OCI-LY7 (cell line): ENCODE measurements at regions not wholly inside any gene's neighbourhood (a gene's known extent, or its start where the extent isn't known, plus 50 kb on each side); places are given as distances from the start of the nearest gene placed in this dataset.

ENCODE experiments used
- BruUV-seq: library from RNA; stranded (reverse); fragments of 400-500 nt; replicated peaks from 2 replicates; lab custom pipeline; 2021; lab: Mats Ljungman, UMichigan
- CTCF ChIA-PET: fragments of 300-600 bp; sonication (Branson Sonifier 250); formaldehyde crosslinking; loops from one replicate; lab custom pipeline; 2022; ENCODE audit warnings: antibody characterized with exemption; ENCODE audit not compliant: unreplicated experiment; lab: Charles Lee
- POLR2A ChIA-PET: fragments of 300-600 bp; sonication (Branson Sonifier 250); formaldehyde crosslinking; loops from one replicate; lab custom pipeline; 2022; ENCODE audit warnings: antibody characterized with exemption; lab: Charles Lee
- DNase-seq: peaks from one replicate; pipeline ENCODE4 v3.0.0-alpha.2; 2015; ENCODE audit warnings: low spot score
- H2AFZ ChIP-seq: fragments of 200-600 bp; sonication (generic), shearing (Covaris generic); 2 replicates; pipeline ENCODE4 v1.6.1; 2014; ENCODE audit warnings: mild to moderate bottlenecking, antibody characterized with exemption, low read length, moderate library complexity
- H3K27ac ChIP-seq: fragments of 200-600 bp; sonication (generic); 2 replicates; pipeline ENCODE4 v1.5.1; 2014; ENCODE audit warnings: mixed run types, low read depth, mild to moderate bottlenecking, moderate library complexity, low read length, inconsistent platforms; ENCODE audit not compliant: poor library complexity, severe bottlenecking
- H3K36me3 ChIP-seq: fragments of 200-600 bp; sonication (generic); 2 replicates; pipeline ENCODE4 v1.6.1; 2014; ENCODE audit warnings: mild to moderate bottlenecking, antibody characterized with exemption, low read length, moderate library complexity, mixed read lengths; ENCODE audit not compliant: insufficient read depth
- H3K4me1 ChIP-seq: fragments of 200-600 bp; sonication (generic); 2 replicates; pipeline ENCODE4 v1.5.1; 2014; ENCODE audit warnings: mild to moderate bottlenecking, low read length; ENCODE audit not compliant: insufficient read depth, poor library complexity, severe bottlenecking
- H3K4me2 ChIP-seq: fragments of 200-600 bp; sonication (generic); 2 replicates; pipeline ENCODE4 v1.6.1; 2014; ENCODE audit warnings: mild to moderate bottlenecking, low read length
- H3K4me3 ChIP-seq: fragments of 200-600 bp; sonication (generic); 2 replicates; pipeline ENCODE4 v1.5.1; 2014; ENCODE audit warnings: mild to moderate bottlenecking, low read depth, low read length; ENCODE audit not compliant: poor library complexity, severe bottlenecking
- H3K79me2 ChIP-seq: fragments of 200-600 bp; sonication (generic); 2 replicates; pipeline ENCODE4 v1.6.1; 2016; ENCODE audit warnings: low read depth, mild to moderate bottlenecking, low read length, moderate library complexity, mixed read lengths; ENCODE audit not compliant: insufficient read depth
- H3K9me2 ChIP-seq: fragments of 200-600 bp; sonication (generic); 2 replicates; pipeline ENCODE4 v1.6.1; 2016; ENCODE audit warnings: mild to moderate bottlenecking, low read length, mixed read lengths; ENCODE audit not compliant: insufficient read depth
- H3K9me3 ChIP-seq: fragments of 200-600 bp; sonication (generic); 2 replicates; pipeline ENCODE4 v1.6.1; 2014; ENCODE audit warnings: mild to moderate bottlenecking, mixed run types, low read length, mixed read lengths
- H4K20me1 ChIP-seq: fragments of 200-600 bp; sonication (generic); 2 replicates; pipeline ENCODE4 v1.6.1; 2014; ENCODE audit warnings: mild to moderate bottlenecking, antibody characterized with exemption, low read length, moderate library complexity, mixed read lengths; ENCODE audit not compliant: insufficient read depth
- EZH2phosphoT487 ChIP-seq: fragments of 200-600 bp; sonication (generic); IDR thresholded peaks from 2 replicates; pipeline ENCODE4 v1.6.1; 2018; ENCODE audit warnings: low read depth, borderline replicate concordance, mild to moderate bottlenecking, mixed run types, antibody characterized with exemption, low read length, moderate library complexity, mixed read lengths
- intact Hi-C: fragments of 100-400 bp; cut with micrococcal nuclease; formaldehyde crosslinking; loops from one replicate; pipeline ENCODE4 v1.10.0; 2022; ENCODE audit not compliant: unreplicated experiment
- TF ChIP-seq, protein P1 (sequence below): fragments of 200-600 bp; sonication (generic); conservative IDR thresholded peaks from 2 replicates; pipeline ENCODE4 v1.5.1; 2014; ENCODE audit warnings: mild to moderate bottlenecking, antibody characterized with exemption, low read length, moderate library complexity, mixed read lengths

DNA sequence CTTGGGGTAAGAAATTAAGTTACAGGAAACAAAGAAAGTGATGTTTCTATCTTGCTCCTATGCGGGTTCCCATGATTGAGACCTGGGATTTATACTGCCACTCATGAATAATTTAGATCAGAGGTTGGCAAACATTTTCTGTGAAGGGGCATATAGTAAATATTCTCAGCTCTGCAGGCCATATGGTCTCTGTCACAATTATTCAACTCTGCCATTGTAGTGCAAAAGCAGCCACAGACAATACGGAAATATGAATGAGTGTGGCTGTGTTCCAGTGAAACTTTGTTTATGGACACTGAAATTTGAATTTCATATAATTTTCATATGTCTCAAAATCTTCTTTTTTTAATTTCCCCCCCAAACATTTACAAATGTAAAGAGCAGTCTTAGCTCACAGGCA, 127.2 kb downstream of the FOXD2 start:
- CTCF ChIA-PET, result no interaction called here
- H4K20me1 ChIP-seq, result no peaks in the 10 kb centered on the region
- BruUV-seq, result no TSS peak
- H3K9me2 ChIP-seq, result no peaks in the 10 kb centered on the region
- no peak for DNase-seq
- POLR2A ChIA-PET, result no interaction called here
- no peak overlapping the region for H3K27ac ChIP-seq
- TF ChIP-seq EZH2phosphoT487, result no peak
- TF ChIP-seq, protein P1, sequence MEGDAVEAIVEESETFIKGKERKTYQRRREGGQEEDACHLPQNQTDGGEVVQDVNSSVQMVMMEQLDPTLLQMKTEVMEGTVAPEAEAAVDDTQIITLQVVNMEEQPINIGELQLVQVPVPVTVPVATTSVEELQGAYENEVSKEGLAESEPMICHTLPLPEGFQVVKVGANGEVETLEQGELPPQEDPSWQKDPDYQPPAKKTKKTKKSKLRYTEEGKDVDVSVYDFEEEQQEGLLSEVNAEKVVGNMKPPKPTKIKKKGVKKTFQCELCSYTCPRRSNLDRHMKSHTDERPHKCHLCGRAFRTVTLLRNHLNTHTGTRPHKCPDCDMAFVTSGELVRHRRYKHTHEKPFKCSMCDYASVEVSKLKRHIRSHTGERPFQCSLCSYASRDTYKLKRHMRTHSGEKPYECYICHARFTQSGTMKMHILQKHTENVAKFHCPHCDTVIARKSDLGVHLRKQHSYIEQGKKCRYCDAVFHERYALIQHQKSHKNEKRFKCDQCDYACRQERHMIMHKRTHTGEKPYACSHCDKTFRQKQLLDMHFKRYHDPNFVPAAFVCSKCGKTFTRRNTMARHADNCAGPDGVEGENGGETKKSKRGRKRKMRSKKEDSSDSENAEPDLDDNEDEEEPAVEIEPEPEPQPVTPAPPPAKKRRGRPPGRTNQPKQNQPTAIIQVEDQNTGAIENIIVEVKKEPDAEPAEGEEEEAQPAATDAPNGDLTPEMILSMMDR, result no peak
- H3K79me2 ChIP-seq, result no peaks in the 10 kb centered on the region
- no peaks in the 10 kb centered on the region for H3K9me3 ChIP-seq
- no peaks in the 10 kb centered on the region for H3K4me1 ChIP-seq
- no peak overlapping the region for H3K4me3 ChIP-seq
- intact Hi-C loops, result no loop called here
- no peak overlapping the region for H3K4me2 ChIP-seq
- no peaks in the 10 kb centered on the region for H3K36me3 ChIP-seq
- H2AFZ ChIP-seq, result no peak overlapping the region

GRCh38 chr1:47565676-47566075, 127.8 kb downstream of the FOXD2 start:
- Histone ChIP-seq H2AFZ (no peak overlapping the region), H3K79me2 (no peaks in the 10 kb centered on the region), H3K9me3 (no peaks in the 10 kb centered on the region), H3K4me2 (no peak overlapping the region), H3K36me3 (no peaks in the 10 kb centered on the region), H3K4me1 (no peaks in the 10 kb centered on the region), H4K20me1 (no peaks in the 10 kb centered on the region), H3K27ac (no peak overlapping the region), H3K9me2 (no peaks in the 10 kb centered on the region), H3K4me3 (no peak overlapping the region)
- POLR2A ChIA-PET, result no interaction called here
- BruUV-seq, result no TSS peak
- intact Hi-C loops, result no loop called here
- TF ChIP-seq, protein P1, result no peak
- TF ChIP-seq EZH2phosphoT487, result no peak
- CTCF ChIA-PET, result no interaction called here
- no peak for DNase-seq

DNA sequence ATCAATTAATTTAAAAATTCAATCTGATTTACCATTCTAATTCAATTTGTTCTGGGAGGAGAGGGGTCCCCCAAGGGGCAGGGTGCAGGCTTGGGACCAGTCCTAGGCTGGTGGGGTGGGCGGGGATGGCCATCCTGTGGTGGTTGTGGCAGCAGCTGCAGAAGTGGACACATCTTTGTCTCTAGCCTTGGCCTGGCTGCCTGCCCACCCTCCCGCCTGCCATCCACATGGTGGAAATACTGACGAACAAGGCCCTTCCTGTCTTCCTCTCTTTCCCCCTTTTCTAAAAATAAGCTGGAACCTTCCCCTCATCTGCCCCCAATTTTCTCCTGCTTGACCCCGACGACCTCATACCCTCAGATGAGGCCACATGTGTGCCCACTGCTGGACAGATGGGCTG, 130.9 kb downstream of the FOXD2 start:
- no peaks in the 10 kb centered on the region for H3K9me3 ChIP-seq
- no peak overlapping the region for H2AFZ ChIP-seq
- no peak overlapping the region for H3K27ac ChIP-seq
- H3K4me1 ChIP-seq, result no peaks in the 10 kb centered on the region
- TF ChIP-seq, protein P1, result no peak
- no peak for TF ChIP-seq EZH2phosphoT487
- intact Hi-C loops, result no loop called here
- BruUV-seq, result no TSS peak
- no peak for DNase-seq
- ChIA-PET POLR2A (no interaction called here), CTCF (no interaction called here)
- H3K4me2 ChIP-seq, result no peak overlapping the region
- no peaks in the 10 kb centered on the region for H3K79me2 ChIP-seq
- H4K20me1 ChIP-seq, result no peaks in the 10 kb centered on the region
- H3K9me2 ChIP-seq, result no peaks in the 10 kb centered on the region
- no peak overlapping the region for H3K4me3 ChIP-seq
- no peaks in the 10 kb centered on the region for H3K36me3 ChIP-seq
